Left ventricle myocardium inferior (tissue), 1 donor: ENCODE measurements at regions not wholly inside any gene's neighbourhood (a gene's known extent, or its start where the extent isn't known, plus 50 kb on each side); places are given as distances from the start of the nearest gene placed in this dataset.

Experiments
- DNase-seq: peaks from one replicate; pipeline ENCODE4 v3.0.0-alpha.2; 2020
- H3K27ac ChIP-seq: fragments of 200-600 bp; replicated peaks from 2 replicates; pipeline ENCODE4 v1.8.0; 2021
- H3K27me3 ChIP-seq: fragments of 200-600 bp; 2 replicates; pipeline ENCODE4 v1.8.0; 2021; ENCODE audit warnings: low read depth
- H3K36me3 ChIP-seq: fragments of 200-600 bp; 2 replicates; pipeline ENCODE4 v1.8.0; 2021
- H3K4me1 ChIP-seq: fragments of 200-600 bp; 2 replicates; pipeline ENCODE4 v1.8.0; 2021
- H3K4me3 ChIP-seq: fragments of 200-600 bp; 2 replicates; pipeline ENCODE4 v1.8.0; 2021; ENCODE audit warnings: mild to moderate bottlenecking, moderate library complexity
- H3K9me3 ChIP-seq: fragments of 200-600 bp; replicated peaks from 2 replicates; pipeline ENCODE4 v1.8.0; 2021
- intact Hi-C: fragments of 100-400 bp; cut with micrococcal nuclease; formaldehyde crosslinking; loops from one replicate; pipeline ENCODE4 v1.11.0; 2022
- TF ChIP-seq, protein P1 (sequence below): fragments of 200-600 bp; IDR thresholded peaks from 2 replicates; pipeline ENCODE4 v1.8.0; 2021; ENCODE audit warnings: antibody characterized with exemption, mild to moderate bottlenecking, borderline replicate concordance
- donor health status: DM: no; HTN: yes; CAD: no; lungs with severe emphysema.

DNA sequence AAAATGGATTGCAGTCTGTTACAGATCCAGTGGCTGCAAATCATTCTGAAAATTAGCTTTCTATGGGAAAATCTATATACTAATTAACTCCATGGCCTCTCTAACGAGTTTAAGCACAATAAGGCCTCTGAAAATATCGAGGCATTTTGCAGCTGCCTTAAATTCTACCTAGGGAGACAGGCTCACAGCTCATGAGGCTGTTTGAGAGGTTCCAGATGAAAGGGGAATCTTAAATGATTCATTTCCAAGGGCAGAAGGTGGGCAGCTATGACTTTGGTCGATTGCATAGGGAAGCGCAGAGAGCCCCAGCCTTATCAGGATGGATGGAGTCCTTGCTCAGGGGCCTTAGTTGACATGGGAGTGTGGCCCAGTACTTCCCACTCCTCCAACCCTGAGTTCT lies 216.8 kb upstream of the POU3F1 start:
- H3K4me1 ChIP-seq, result no peaks in the 10 kb centered on the region
- peaks cover 100% of the 10 kb centered on the region for H3K27me3 ChIP-seq
- H3K4me3 ChIP-seq, result no peak overlapping the region
- no peak for DNase-seq
- intact Hi-C loops, result no loop called here
- peaks cover 15% of the 10 kb centered on the region for H3K9me3 ChIP-seq
- H3K36me3 ChIP-seq, result no peaks in the 10 kb centered on the region
- TF ChIP-seq, protein P1, sequence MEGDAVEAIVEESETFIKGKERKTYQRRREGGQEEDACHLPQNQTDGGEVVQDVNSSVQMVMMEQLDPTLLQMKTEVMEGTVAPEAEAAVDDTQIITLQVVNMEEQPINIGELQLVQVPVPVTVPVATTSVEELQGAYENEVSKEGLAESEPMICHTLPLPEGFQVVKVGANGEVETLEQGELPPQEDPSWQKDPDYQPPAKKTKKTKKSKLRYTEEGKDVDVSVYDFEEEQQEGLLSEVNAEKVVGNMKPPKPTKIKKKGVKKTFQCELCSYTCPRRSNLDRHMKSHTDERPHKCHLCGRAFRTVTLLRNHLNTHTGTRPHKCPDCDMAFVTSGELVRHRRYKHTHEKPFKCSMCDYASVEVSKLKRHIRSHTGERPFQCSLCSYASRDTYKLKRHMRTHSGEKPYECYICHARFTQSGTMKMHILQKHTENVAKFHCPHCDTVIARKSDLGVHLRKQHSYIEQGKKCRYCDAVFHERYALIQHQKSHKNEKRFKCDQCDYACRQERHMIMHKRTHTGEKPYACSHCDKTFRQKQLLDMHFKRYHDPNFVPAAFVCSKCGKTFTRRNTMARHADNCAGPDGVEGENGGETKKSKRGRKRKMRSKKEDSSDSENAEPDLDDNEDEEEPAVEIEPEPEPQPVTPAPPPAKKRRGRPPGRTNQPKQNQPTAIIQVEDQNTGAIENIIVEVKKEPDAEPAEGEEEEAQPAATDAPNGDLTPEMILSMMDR, result no peak
- H3K27ac ChIP-seq, result no peak overlapping the region

DNA sequence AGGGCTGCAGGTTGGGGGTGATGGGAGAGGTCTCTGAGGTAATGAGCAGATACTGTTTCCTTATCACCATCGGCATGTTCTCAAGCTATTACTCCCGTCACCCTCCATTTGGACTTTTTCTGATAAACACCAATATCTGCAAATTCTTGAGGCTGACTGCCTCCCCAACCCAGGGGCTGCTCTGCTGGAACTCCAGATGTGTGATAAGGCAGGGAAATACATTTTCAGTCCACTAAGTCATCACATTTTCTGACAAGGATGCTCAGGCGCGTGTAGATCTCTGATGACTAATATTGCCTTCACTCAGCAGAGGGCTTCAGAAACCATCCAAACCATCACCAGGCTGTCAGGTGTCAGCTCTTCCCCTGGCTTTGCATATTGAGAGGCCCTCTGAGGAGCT lies 215.0 kb upstream of the POU3F1 start:
- no peaks in the 10 kb centered on the region for H3K4me1 ChIP-seq
- no peak for DNase-seq
- H3K27ac ChIP-seq, result no peak overlapping the region
- no peak overlapping the region for H3K4me3 ChIP-seq
- intact Hi-C loops, result no loop called here
- H3K9me3 ChIP-seq, result peaks cover 15% of the 10 kb centered on the region
- peaks cover 95% of the 10 kb centered on the region for H3K27me3 ChIP-seq
- no peaks in the 10 kb centered on the region for H3K36me3 ChIP-seq
- TF ChIP-seq, protein P1, result no peak

DNA sequence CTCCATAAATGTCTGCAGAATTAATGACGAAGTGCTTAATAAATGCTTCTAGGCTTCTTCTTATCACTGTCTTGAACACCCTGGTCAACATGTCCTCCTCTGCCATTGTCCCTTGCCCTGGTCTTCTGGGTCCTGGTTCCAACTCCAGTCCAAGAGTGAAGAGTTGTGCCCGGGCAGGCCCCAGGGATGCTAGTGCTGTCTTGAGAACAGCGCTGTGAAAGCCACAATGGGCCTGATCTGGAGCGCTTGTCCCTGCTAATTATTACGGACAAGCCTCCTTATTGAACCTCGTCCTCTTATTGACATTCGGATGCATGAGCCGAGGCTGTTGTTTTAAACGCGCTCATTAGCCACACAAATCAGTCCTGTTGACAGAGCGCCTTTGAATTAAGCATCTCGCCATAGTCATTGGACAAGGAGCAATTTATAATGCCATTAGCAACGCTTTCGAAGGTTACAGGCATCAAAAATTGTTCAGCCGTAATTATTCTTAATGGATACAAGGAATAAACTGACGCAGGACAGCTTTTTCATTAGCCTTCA lies 211.6 kb upstream of the POU3F1 start:
- DNase-seq, result no peak
- H3K27me3 ChIP-seq, result peaks cover 87% of the 10 kb centered on the region

DNA sequence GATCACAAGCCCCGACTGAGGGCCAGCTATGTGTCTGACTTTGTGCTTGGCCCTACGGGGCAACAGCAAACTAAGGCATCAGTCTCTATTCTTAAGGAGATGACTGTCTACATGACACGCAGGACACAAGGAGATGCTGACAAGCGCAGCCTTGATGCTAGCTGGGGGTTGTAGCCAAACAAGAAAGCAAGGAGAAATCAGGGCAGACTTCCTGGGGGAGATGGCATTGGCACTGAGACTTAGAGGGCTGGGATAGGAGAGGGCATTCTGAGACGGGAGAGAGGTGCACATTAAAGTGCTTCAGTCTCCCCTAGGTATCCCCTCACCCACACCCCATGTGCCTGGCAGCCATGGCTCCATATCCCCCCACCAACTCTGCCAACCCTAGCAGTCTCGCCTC lies 210.8 kb upstream of the POU3F1 start:
- H3K27me3 ChIP-seq, result peaks cover 87% of the 10 kb centered on the region
- no peak overlapping the region for H3K4me3 ChIP-seq
- H3K9me3 ChIP-seq, result peaks cover 15% of the 10 kb centered on the region
- TF ChIP-seq, protein P1, result no peak
- no peaks in the 10 kb centered on the region for H3K4me1 ChIP-seq
- no peaks in the 10 kb centered on the region for H3K36me3 ChIP-seq
- intact Hi-C loops, result no loop called here
- no peak for DNase-seq
- no peak overlapping the region for H3K27ac ChIP-seq

More for the DNA sequence above, 211.6 kb upstream of the POU3F1 start:
- TF ChIP-seq, protein P1, result no peak
- Histone ChIP-seq H3K36me3 (no peaks in the 10 kb centered on the region), H3K4me3 (no peak overlapping the region), H3K4me1 (no peaks in the 10 kb centered on the region), H3K9me3 (peaks cover 15% of the 10 kb centered on the region), H3K27ac (no peak overlapping the region)
- intact Hi-C loops, result no loop called here

DNA sequence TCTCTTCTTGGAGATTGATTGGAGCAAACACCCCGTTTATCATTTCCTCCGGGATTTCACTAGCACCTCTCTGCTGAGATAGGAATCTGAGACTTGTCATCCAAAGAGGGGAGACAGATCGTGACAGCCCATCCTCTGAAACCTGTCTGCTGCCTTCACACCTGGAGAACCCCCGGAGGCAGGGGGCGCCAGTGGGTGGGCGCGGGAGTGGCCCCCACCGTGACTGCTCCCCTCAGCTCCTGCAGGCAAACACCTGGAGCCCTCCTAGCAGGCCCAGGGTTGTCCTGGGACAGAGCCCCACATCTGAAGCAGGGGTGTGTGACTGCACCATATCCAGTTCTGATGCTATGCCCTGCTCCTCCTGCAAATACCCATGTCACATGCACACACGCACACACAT lies 209.5 kb upstream of the POU3F1 start:
- DNase-seq, result no peak
- intact Hi-C loops, result no loop called here
- H3K27me3 ChIP-seq, result peaks cover 87% of the 10 kb centered on the region
- no peaks in the 10 kb centered on the region for H3K4me1 ChIP-seq
- no peak overlapping the region for H3K4me3 ChIP-seq
- H3K36me3 ChIP-seq, result no peaks in the 10 kb centered on the region
- H3K9me3 ChIP-seq, result peaks cover 15% of the 10 kb centered on the region
- TF ChIP-seq, protein P1, result no peak
- no peak overlapping the region for H3K27ac ChIP-seq
